GM23248 (cell line): ENCODE measurements at regions not wholly inside any gene's neighbourhood (a gene's known extent, or its start where the extent isn't known, plus 50 kb on each side); places are given as distances from the start of the nearest gene placed in this dataset.

Experiments
- EZH2 ChIP-seq: fragments of 200-600 bp; sonication (generic); IDR thresholded peaks from 2 replicates; pipeline ENCODE4 v1.6.1; 2018; ENCODE audit warnings: antibody characterized with exemption, mild to moderate bottlenecking; ENCODE audit not compliant: insufficient read depth, poor library complexity, severe bottlenecking
- EZH2phosphoT487 ChIP-seq: fragments of 200-600 bp; sonication (generic); IDR thresholded peaks from 2 replicates; pipeline ENCODE4 v1.6.1; 2018; ENCODE audit warnings: antibody characterized with exemption, moderate library complexity, mild to moderate bottlenecking, low read depth; ENCODE audit not compliant: insufficient read depth

DNA sequence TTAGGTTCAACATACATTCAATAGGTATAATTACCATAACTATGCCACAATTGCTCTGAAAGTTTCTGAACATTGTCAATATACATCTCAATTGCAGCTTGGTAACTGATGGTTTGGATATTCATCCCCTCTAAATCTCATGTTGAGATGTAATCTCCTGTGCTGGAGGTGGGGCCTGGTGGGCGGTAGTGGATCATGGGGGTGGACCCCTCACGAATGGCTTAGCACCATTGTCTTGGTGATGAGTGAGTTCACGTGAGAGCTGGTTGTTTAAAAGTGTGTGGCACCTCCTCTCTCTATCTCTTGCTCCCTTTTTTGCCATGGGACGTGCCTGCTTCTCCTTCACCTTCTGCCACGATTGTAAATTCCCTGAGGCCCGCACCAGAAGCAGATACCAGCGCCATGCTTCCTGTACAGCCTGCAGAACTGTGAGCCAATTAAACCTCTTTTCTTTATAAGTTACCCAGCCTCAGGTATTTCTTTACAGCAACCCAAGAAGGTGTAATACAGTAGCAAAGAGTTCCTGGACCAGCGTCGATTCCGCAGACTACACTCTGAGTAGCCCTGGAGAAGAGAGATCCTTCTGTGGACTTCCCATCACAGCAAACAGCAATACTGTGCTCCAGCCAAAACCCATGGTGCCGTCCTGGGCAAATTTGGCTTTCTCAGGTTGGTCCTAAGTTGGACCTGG is 83.8 kb upstream of the GRB10 start:
- TF ChIP-seq EZH2 (no peak), EZH2phosphoT487 (no peak)
